ENCODE measurements at regions not wholly inside any gene's neighbourhood (a gene's known extent, or its start where the extent isn't known, plus 50 kb on each side); places are given as distances from the start of the nearest gene placed in this dataset.

GRCh38 chr10:84822931-84823630 is 494.7 kb downstream of the CCSER2 start:
- Histone ChIP-seq H3K4me3 (no peak overlapping the region), H3K4me1 (no peaks in the 10 kb centered on the region), H3K27me3 (ENCODE audit: low read depth) (no peaks in the 10 kb centered on the region), H3K27ac (no peak overlapping the region), H3K36me3 (no peaks in the 10 kb centered on the region), H3K9me3 (no peaks in the 10 kb centered on the region)
- ATAC-seq (no peak), DNase-seq (no peak)
- intact Hi-C loops (cut with DNase I), result no loop called here
- TF ChIP-seq, protein P1, sequence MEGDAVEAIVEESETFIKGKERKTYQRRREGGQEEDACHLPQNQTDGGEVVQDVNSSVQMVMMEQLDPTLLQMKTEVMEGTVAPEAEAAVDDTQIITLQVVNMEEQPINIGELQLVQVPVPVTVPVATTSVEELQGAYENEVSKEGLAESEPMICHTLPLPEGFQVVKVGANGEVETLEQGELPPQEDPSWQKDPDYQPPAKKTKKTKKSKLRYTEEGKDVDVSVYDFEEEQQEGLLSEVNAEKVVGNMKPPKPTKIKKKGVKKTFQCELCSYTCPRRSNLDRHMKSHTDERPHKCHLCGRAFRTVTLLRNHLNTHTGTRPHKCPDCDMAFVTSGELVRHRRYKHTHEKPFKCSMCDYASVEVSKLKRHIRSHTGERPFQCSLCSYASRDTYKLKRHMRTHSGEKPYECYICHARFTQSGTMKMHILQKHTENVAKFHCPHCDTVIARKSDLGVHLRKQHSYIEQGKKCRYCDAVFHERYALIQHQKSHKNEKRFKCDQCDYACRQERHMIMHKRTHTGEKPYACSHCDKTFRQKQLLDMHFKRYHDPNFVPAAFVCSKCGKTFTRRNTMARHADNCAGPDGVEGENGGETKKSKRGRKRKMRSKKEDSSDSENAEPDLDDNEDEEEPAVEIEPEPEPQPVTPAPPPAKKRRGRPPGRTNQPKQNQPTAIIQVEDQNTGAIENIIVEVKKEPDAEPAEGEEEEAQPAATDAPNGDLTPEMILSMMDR (IDR thresholded peaks at IDR 0.05), result no peak

DNA sequence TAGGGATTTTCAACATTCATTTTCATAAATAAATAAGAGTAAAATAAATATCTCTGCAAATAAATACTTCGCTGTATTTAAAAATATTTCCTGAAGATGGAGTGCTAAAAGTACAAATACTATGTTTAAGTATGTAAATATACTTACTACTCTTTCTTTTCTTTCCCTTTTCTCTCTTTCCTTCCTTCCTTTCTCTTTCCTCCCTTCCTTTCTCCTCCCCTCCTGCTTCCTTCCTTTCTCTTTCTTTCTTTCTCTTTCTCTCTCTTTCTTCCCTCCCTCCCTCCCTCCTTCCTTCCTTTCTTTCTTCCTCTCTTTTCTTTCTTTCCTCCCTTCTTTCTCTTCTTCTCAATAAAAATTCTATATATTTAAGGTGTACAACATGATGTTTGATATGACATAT is 496.1 kb downstream of the CCSER2 start:
- Histone ChIP-seq H3K9me3 (no peaks in the 10 kb centered on the region), H3K4me1 (no peaks in the 10 kb centered on the region), H3K27ac (no peak overlapping the region), H3K4me3 (no peak overlapping the region), H3K27me3 (ENCODE audit: low read depth) (no peaks in the 10 kb centered on the region), H3K36me3 (no peaks in the 10 kb centered on the region)
- DNase-seq, result no peak
- ATAC-seq, result no peak
- intact Hi-C loops (cut with DNase I), result no loop called here
- TF ChIP-seq, protein P1 (IDR thresholded peaks at IDR 0.05), result no peak

GRCh38 chr10:84825330-84825729 is 496.9 kb downstream of the CCSER2 start:
- no peaks in the 10 kb centered on the region for H3K4me1 ChIP-seq
- H3K9me3 ChIP-seq, result no peaks in the 10 kb centered on the region
- DNase-seq (no peak), ATAC-seq (peak; percentile 54 to 77)
- no peak overlapping the region for H3K27ac ChIP-seq
- no peaks in the 10 kb centered on the region for H3K36me3 ChIP-seq
- no peak overlapping the region for H3K4me3 ChIP-seq
- TF ChIP-seq, protein P1 (IDR thresholded peaks at IDR 0.05), result no peak
- H3K27me3 ChIP-seq (ENCODE audit: low read depth), result no peaks in the 10 kb centered on the region
- intact Hi-C loops (cut with DNase I), result no loop called here

DNA sequence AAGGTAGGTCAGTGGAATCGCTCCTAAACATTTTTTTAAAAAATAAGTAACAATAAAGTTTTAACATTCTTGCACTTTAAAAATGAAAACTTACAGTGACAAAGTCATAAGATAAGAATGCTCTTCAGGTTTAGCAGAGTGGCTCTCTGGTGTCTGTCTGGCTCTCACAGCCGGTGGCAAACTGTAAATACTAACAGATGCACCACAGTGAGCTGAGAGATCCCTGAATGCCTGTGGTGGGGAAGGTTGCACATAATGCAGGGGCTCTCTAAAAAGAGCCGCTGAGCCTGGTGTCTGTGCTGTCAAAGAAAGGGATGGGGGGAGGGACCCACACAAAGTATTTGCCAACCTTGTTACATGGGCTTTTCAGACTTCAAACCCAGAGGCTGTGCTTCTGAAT is 498.3 kb downstream of the CCSER2 start:
- DNase-seq, result no peak
- Histone ChIP-seq H3K4me3 (no peak overlapping the region), H3K27ac (no peak overlapping the region), H3K4me1 (no peaks in the 10 kb centered on the region), H3K27me3 (ENCODE audit: low read depth) (no peaks in the 10 kb centered on the region), H3K9me3 (no peaks in the 10 kb centered on the region), H3K36me3 (no peaks in the 10 kb centered on the region)
- TF ChIP-seq, protein P1 (IDR thresholded peaks at IDR 0.05), result no peak
- no peak for ATAC-seq
- intact Hi-C loops (cut with DNase I), result no loop called here

GRCh38 chr10:84829131-84829530 is 500.7 kb downstream of the CCSER2 start:
- no peaks in the 10 kb centered on the region for H3K36me3 ChIP-seq
- TF ChIP-seq, protein P1 (IDR thresholded peaks at IDR 0.05), result no peak
- DNase-seq (no peak), ATAC-seq (no peak)
- H3K4me3 ChIP-seq, result no peak overlapping the region
- H3K9me3 ChIP-seq, result no peaks in the 10 kb centered on the region
- H3K27me3 ChIP-seq (ENCODE audit: low read depth), result no peaks in the 10 kb centered on the region
- no peaks in the 10 kb centered on the region for H3K4me1 ChIP-seq
- no peak overlapping the region for H3K27ac ChIP-seq
- intact Hi-C loops (cut with DNase I), result no loop called here

Data from lower lobe of right lung (tissue), 2 donors.